ENCODE measurements at regions not wholly inside any gene's neighbourhood (a gene's known extent, or its start where the extent isn't known, plus 50 kb on each side); places are given as distances from the start of the nearest gene placed in this dataset.
"Not testable (repeated sequence)": the region's sequence is repeated elsewhere in the genome, so short reads cannot be mapped to it uniquely, and the experiment has no call there.

DNA sequence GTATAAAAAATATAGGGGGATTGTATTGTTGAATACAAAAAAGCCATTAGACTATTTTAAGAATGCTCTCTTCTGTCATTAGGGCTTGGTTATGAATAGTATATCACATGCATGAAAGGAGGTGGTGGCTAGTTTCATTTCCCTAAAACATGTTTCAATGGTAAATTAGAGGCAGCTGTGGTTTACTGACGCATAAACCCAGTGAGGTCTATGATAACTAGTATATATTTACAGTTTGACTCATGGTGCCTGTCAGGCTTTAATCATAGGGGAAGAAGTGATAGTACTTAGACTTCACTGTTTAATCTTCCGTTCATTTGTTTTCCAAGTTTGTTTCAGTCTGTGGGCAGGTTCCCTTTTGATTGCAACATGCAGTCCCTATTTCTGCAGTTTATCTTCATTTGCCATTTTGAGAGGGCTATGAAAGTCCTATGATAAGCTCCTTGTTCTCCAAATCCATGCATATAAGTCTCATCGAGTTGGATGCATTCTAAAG, 55.1 kb upstream of the MAP4K3 start:
- peak; percentile 34 for DNase-seq
- Mint-ChIP-seq H3K4me3 (ENCODE audit: low read depth, unreplicated experiment) (no peak overlapping the region), H3K27ac (ENCODE audit: unreplicated experiment) (peak overlapping the region; percentile 82), H3K36me3 (ENCODE audit: insufficient read depth, unreplicated experiment) (peaks cover 6% of the 10 kb centered on the region), H3K4me1 (ENCODE audit: low read depth, unreplicated experiment) (peaks cover 56% of the 10 kb centered on the region), H3K9me3 (ENCODE audit: low read depth, unreplicated experiment) (no peaks in the 10 kb centered on the region), H3K27me3 (ENCODE audit: unreplicated experiment) (no peaks in the 10 kb centered on the region)
- intact Hi-C loops (cut with micrococcal nuclease; ENCODE audit: unreplicated experiment): no loop called here
- TF ChIP-seq, protein P1, sequence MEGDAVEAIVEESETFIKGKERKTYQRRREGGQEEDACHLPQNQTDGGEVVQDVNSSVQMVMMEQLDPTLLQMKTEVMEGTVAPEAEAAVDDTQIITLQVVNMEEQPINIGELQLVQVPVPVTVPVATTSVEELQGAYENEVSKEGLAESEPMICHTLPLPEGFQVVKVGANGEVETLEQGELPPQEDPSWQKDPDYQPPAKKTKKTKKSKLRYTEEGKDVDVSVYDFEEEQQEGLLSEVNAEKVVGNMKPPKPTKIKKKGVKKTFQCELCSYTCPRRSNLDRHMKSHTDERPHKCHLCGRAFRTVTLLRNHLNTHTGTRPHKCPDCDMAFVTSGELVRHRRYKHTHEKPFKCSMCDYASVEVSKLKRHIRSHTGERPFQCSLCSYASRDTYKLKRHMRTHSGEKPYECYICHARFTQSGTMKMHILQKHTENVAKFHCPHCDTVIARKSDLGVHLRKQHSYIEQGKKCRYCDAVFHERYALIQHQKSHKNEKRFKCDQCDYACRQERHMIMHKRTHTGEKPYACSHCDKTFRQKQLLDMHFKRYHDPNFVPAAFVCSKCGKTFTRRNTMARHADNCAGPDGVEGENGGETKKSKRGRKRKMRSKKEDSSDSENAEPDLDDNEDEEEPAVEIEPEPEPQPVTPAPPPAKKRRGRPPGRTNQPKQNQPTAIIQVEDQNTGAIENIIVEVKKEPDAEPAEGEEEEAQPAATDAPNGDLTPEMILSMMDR (IDR thresholded peaks at IDR 0.05; ENCODE audit: unreplicated experiment): no peak
- no TSS peak for BruUV-seq (replicated peaks)
- CTCF ChIA-PET: interaction anchor here (0.7 to 1.7 kb wide), 2 partner anchors 8 to 18 kb away, joined by 3 to 6 read pairs; no protein-coding TSS in a partner anchor

DNA sequence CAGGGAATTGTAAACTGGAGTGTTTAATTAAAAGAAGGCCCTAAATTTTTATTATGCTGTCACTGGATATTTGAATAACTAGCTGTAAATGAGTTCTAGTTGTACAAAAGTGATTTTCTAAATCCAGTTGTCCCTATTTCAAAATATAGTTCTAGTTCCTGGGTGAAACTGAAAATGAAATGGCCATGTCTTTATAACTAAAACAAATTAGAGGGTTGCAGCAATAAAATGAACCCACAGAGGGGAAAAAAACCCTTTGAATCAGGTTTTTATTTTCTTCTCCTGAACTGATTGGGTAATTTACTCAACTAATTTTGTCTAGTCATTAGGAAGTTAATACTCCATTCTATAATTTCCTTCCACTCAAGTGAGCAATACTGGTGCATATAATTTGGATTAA, 55.6 kb upstream of the MAP4K3 start:
- CTCF ChIA-PET: interaction anchor here (1.7 kb wide), 1 partner anchor 8 kb away, joined by 6 read pairs; no protein-coding TSS in a partner anchor
- no peak overlapping the region for H3K4me3 Mint-ChIP-seq (ENCODE audit: low read depth, unreplicated experiment)
- H3K27ac Mint-ChIP-seq (ENCODE audit: unreplicated experiment): peak overlapping the region; percentile 82
- H3K4me1 Mint-ChIP-seq (ENCODE audit: low read depth, unreplicated experiment): peaks cover 51% of the 10 kb centered on the region
- DNase-seq: no peak
- intact Hi-C loops (cut with micrococcal nuclease; ENCODE audit: unreplicated experiment): no loop called here
- TF ChIP-seq, protein P1 (IDR thresholded peaks at IDR 0.05; ENCODE audit: unreplicated experiment): no peak
- H3K27me3 Mint-ChIP-seq (ENCODE audit: unreplicated experiment): no peaks in the 10 kb centered on the region
- H3K36me3 Mint-ChIP-seq (ENCODE audit: insufficient read depth, unreplicated experiment): peaks cover 6% of the 10 kb centered on the region
- no TSS peak for BruUV-seq (replicated peaks)
- H3K9me3 Mint-ChIP-seq (ENCODE audit: low read depth, unreplicated experiment): no peaks in the 10 kb centered on the region

DNA sequence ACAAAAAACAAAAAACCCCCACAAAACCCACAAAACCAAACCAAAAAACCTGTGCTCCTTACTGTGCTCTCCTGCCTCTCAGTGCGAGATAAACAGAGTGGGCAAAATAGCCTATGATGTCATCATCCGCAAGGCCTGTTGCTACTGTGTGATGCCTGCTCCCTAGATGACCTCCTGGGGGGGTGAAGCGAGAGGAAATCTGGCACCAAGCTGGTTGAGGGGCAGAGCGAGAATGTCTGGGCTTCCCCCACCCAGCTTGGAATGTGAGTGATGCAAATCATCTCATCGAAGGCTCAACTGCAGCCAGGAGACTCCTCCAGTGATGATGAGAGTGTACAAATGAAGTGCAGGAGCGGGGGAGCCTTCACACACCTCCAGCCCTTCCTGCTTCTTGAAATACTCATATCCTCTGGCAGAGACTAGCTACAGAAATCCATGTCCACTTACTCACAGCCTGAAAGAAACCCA, 57.7 kb upstream of the MAP4K3 start:
- no peaks in the 10 kb centered on the region for H3K9me3 Mint-ChIP-seq (ENCODE audit: low read depth, unreplicated experiment)
- H3K27ac Mint-ChIP-seq (ENCODE audit: unreplicated experiment): peak overlapping the region; percentile 73
- peak; percentile 70 for DNase-seq
- TF ChIP-seq, protein P1 (IDR thresholded peaks at IDR 0.05; ENCODE audit: unreplicated experiment): no peak
- intact Hi-C loops (cut with micrococcal nuclease; ENCODE audit: unreplicated experiment): no loop called here
- peak overlapping the region; percentile 11 for H3K4me3 Mint-ChIP-seq (ENCODE audit: low read depth, unreplicated experiment)
- H3K27me3 Mint-ChIP-seq (ENCODE audit: unreplicated experiment): no peaks in the 10 kb centered on the region
- CTCF ChIA-PET: interaction anchor here (0.7 kb wide), 1 partner anchor 173 kb away, joined by 6 read pairs; no protein-coding TSS in a partner anchor
- BruUV-seq (replicated peaks): no TSS peak
- peaks cover 6% of the 10 kb centered on the region for H3K36me3 Mint-ChIP-seq (ENCODE audit: insufficient read depth, unreplicated experiment)
- peaks cover 46% of the 10 kb centered on the region for H3K4me1 Mint-ChIP-seq (ENCODE audit: low read depth, unreplicated experiment)

DNA sequence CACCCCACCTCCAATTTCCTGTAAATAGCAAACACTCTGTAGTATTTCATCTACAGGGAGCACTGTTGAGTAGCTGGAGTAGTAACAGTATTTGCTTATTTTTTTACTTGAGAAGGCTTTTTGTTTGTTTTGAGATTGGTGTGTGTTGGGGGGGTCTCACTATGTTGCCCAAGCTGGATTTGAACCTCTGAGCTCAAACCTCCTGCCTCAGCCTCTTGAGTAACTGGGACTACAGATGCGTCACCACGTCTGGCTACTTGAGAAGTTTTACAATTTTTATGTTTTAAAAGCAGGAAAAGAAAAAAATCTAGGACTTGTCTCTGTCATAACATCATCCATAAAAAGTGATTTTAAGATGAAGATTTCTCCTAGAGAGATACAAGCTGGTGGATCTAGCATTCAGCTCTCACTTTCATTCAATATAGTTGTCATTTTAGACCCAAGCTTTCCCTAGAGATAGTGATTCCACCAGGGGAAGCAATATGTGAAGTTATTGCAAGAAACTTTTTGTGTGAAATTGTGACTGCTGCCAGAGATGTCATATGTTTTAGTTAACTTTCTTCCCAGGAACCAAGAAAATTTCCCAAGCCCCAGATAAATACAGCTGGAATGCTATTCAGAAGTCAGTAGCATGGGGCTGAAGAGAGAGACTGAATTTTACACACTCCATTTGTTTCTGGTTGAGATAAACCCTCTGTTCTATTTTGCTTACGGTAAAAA, 60.2 kb upstream of the MAP4K3 start:
- BruUV-seq (replicated peaks): no TSS peak
- peaks cover 56% of the 10 kb centered on the region for H3K4me1 Mint-ChIP-seq (ENCODE audit: low read depth, unreplicated experiment)
- H3K4me3 Mint-ChIP-seq (ENCODE audit: low read depth, unreplicated experiment): no peak overlapping the region
- TF ChIP-seq, protein P1 (IDR thresholded peaks at IDR 0.05; ENCODE audit: unreplicated experiment): no peak
- H3K9me3 Mint-ChIP-seq (ENCODE audit: low read depth, unreplicated experiment): no peaks in the 10 kb centered on the region
- no peaks in the 10 kb centered on the region for H3K27me3 Mint-ChIP-seq (ENCODE audit: unreplicated experiment)
- no peak for DNase-seq
- no peak overlapping the region for H3K27ac Mint-ChIP-seq (ENCODE audit: unreplicated experiment)
- peaks cover 6% of the 10 kb centered on the region for H3K36me3 Mint-ChIP-seq (ENCODE audit: insufficient read depth, unreplicated experiment)
- intact Hi-C loops (cut with micrococcal nuclease; ENCODE audit: unreplicated experiment): no loop called here
- CTCF ChIA-PET: no interaction called here

DNA sequence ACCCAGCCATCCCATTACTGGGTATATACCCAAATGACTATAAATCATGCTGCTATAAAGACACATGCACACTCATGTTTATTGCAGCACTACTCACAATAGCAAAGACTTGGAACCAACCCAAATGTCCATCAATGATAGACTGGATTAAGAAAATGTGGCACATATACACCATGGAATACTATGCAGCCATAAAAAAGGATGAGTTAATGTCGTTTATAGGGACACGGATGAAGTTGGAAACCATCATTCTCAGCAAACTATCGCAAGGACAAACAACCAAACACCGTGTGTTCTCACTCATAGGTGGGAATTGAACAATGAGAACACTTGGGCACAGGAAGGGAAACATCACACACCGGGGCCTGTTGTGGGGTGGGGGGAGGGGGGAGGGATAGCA, 61.1 kb upstream of the MAP4K3 start:
- H3K4me3 Mint-ChIP-seq (ENCODE audit: low read depth, unreplicated experiment); DNase-seq; CTCF ChIA-PET; H3K27me3 Mint-ChIP-seq (ENCODE audit: unreplicated experiment); H3K36me3 Mint-ChIP-seq (ENCODE audit: insufficient read depth, unreplicated experiment); H3K9me3 Mint-ChIP-seq (ENCODE audit: low read depth, unreplicated experiment); BruUV-seq (replicated peaks); intact Hi-C loops (cut with micrococcal nuclease; ENCODE audit: unreplicated experiment); H3K27ac Mint-ChIP-seq (ENCODE audit: unreplicated experiment): not testable (repeated sequence)
- H3K4me1 Mint-ChIP-seq (ENCODE audit: low read depth, unreplicated experiment): peaks cover 54% of the 10 kb centered on the region
